ENCODE measurements at regions not wholly inside any gene's neighbourhood (a gene's known extent, or its start where the extent isn't known, plus 50 kb on each side); places are given as distances from the start of the nearest gene placed in this dataset.

- intact Hi-C loops (cut with DNase I): no loop called here
- Histone ChIP-seq H3K27ac (no peak overlapping the region), H3K36me3 (no peaks in the 10 kb centered on the region), H3K4me1 (no peaks in the 10 kb centered on the region), H3K9me3 (no peaks in the 10 kb centered on the region), H3K4me3 (no peak overlapping the region), H3K27me3 (no peaks in the 10 kb centered on the region)
- no peak for TF ChIP-seq CTCF (IDR thresholded peaks at IDR 0.05)
- no peak for TF ChIP-seq POLR2A (IDR thresholded peaks at IDR 0.05)
- 81 to 89% methylated on average over 4 of the region's 4 CpGs for WGBS, 2 donors
- DNase-seq: no peak
Measured at GRCh38 chr2:223300326-223300725, 248.3 kb downstream of the KCNE4 start.

GRCh38 chr2:223306371-223306770 lies 254.4 kb downstream of the KCNE4 start:
- H3K27ac ChIP-seq: no peak overlapping the region
- H3K27me3 ChIP-seq: no peaks in the 10 kb centered on the region
- WGBS, 2 donors: 44 to 64% methylated on average over 3 of the region's 3 CpGs
- no peak for DNase-seq
- no peaks in the 10 kb centered on the region for H3K9me3 ChIP-seq
- peak in 1 of 6 experiments; percentile 9 for TF ChIP-seq CTCF (IDR thresholded peaks at IDR 0.05)
- no peak for TF ChIP-seq POLR2A (IDR thresholded peaks at IDR 0.05)
- no peak overlapping the region for H3K4me3 ChIP-seq
- intact Hi-C loops (cut with DNase I): no loop called here
- H3K4me1 ChIP-seq: no peaks in the 10 kb centered on the region
- no peaks in the 10 kb centered on the region for H3K36me3 ChIP-seq

GRCh38 chr2:223311889-223312680 lies 260.1 kb downstream of the KCNE4 start:
- H3K27ac ChIP-seq: no peak overlapping the region
- no peak overlapping the region for H3K4me3 ChIP-seq
- no peak for DNase-seq
- intact Hi-C loops (cut with DNase I): no loop called here
- H3K9me3 ChIP-seq: no peaks in the 10 kb centered on the region
- H3K4me1 ChIP-seq: no peaks in the 10 kb centered on the region
- 68 to 69% methylated on average over 11 of the region's 11 CpGs for WGBS, 2 donors
- no peaks in the 10 kb centered on the region for H3K27me3 ChIP-seq
- H3K36me3 ChIP-seq: no peaks in the 10 kb centered on the region
- no peak for TF ChIP-seq CTCF (IDR thresholded peaks at IDR 0.05)

GRCh38 chr2:223313101-223313500 lies 261.1 kb downstream of the KCNE4 start:
- H3K9me3 ChIP-seq: no peaks in the 10 kb centered on the region
- WGBS, 2 donors: 60 to 82% methylated on average over 2 of the region's 2 CpGs
- no peaks in the 10 kb centered on the region for H3K36me3 ChIP-seq
- H3K4me1 ChIP-seq: no peaks in the 10 kb centered on the region
- no peak overlapping the region for H3K4me3 ChIP-seq
- no peaks in the 10 kb centered on the region for H3K27me3 ChIP-seq
- H3K27ac ChIP-seq: no peak overlapping the region
- intact Hi-C loops (cut with DNase I): no loop called here
- TF ChIP-seq POLR2A (IDR thresholded peaks at IDR 0.05) (no peak), CTCF (IDR thresholded peaks at IDR 0.05) (no peak)
- no peak for DNase-seq

- Histone ChIP-seq H3K4me1 (no peaks in the 10 kb centered on the region), H3K27ac (no peak overlapping the region), H3K4me3 (no peak overlapping the region), H3K9me3 (no peaks in the 10 kb centered on the region), H3K36me3 (no peaks in the 10 kb centered on the region), H3K27me3 (no peaks in the 10 kb centered on the region)
- 57 to 68% methylated on average over 2 of the region's 2 CpGs for WGBS, 2 donors
- TF ChIP-seq POLR2A (IDR thresholded peaks at IDR 0.05) (no peak), CTCF (IDR thresholded peaks at IDR 0.05) (no peak)
- DNase-seq: no peak
- intact Hi-C loops (cut with DNase I): no loop called here
Measured at GRCh38 chr2:223314811-223315210, 262.8 kb downstream of the KCNE4 start.
